DND-41 (cell line): ENCODE measurements at regions not wholly inside any gene's neighbourhood (a gene's known extent, or its start where the extent isn't known, plus 50 kb on each side); places are given as distances from the start of the nearest gene placed in this dataset.

Source experiments
- CTCF ChIP-seq: IDR thresholded peaks from 2 replicates; pipeline ENCODE4 v1.5.1; 2012; ENCODE audit warnings: borderline replicate concordance, low read length, moderate library complexity, mild to moderate bottlenecking; ENCODE audit not compliant: poor library complexity, severe bottlenecking; ENCODE audit errors: extremely low read depth
- EZH2 ChIP-seq: IDR thresholded peaks from 3 replicates; pipeline ENCODE4 v1.6.1; 2012; ENCODE audit warnings: borderline replicate concordance, low read depth, mild to moderate bottlenecking, moderate library complexity, low read length, inconsistent platforms; ENCODE audit not compliant: severe bottlenecking

GRCh38 chr11:91694331-91694730 lies 530.3 kb upstream of the FAT3 start:
- TF ChIP-seq CTCF (no peak), EZH2 (no peak)
